ENCODE measurements at regions not wholly inside any gene's neighbourhood (a gene's known extent, or its start where the extent isn't known, plus 50 kb on each side); places are given as distances from the start of the nearest gene placed in this dataset.

GRCh38 chr18:30859036-30859435 lies 183.5 kb downstream of the DSC3 start:
- Histone ChIP-seq H3K79me2 (ENCODE audit: control insufficient read depth in 1 of 2, insufficient read depth in 2 of 2, low read length in 2 of 2) (no peaks in the 10 kb centered on the region), H2BK12ac (ENCODE audit: low read depth, low read length) (no peak overlapping the region), H4K20me1 (replicated peaks in 1 of 2; ENCODE audit: control insufficient read depth in 1 of 2, insufficient read depth in 2 of 2, low read length in 2 of 2) (no peaks in the 10 kb centered on the region), H3K4ac (replicated peaks; ENCODE audit: insufficient read length, low read depth, low read length) (peak overlapping the region; percentile 27), H3K27me3 (replicated peaks in 1 of 4; ENCODE audit: control insufficient read depth in 3 of 4, extremely low read depth in 1 of 4, insufficient read depth in 3 of 4, low read length in 3 of 4) (no peaks in the 10 kb centered on the region), H4K8ac (ENCODE audit: extremely low read depth, insufficient read depth, low read length) (no peak overlapping the region), H3K23me2 (ENCODE audit: low read depth, low read length) (no peaks in the 10 kb centered on the region), H2AK5ac (ENCODE audit: low read depth, low read length) (no peak overlapping the region), H3K23ac (ENCODE audit: insufficient read length) (no peak overlapping the region), H3K4me2 (ENCODE audit: insufficient read depth in 1 of 2, low read depth in 2 of 2, low read length in 2 of 2) (no peak overlapping the region), H3K56ac (replicated peaks; ENCODE audit: insufficient read length, low read depth, low read length) (no peak overlapping the region), H3K27ac (ENCODE audit: low read depth, low read length) (no peak overlapping the region), H4K91ac (replicated peaks; ENCODE audit: insufficient read length, low read length) (no peak overlapping the region), H2AFZ (ENCODE audit: low read length) (no peak overlapping the region), H2BK120ac (replicated peaks; ENCODE audit: low read depth, low read length) (no peak overlapping the region), H3K4me1 (replicated peaks in 1 of 4; ENCODE audit: control insufficient read depth in 3 of 4, insufficient read depth in 4 of 4, low read length in 3 of 4) (no peaks in the 10 kb centered on the region; a peak in 1 of 7 replicates), H4K5ac (ENCODE audit: insufficient read length, low read depth, low read length) (no peak overlapping the region), H3K9me3 (ENCODE audit: insufficient read depth in 2 of 2, low read depth in 1 of 2, low read length in 1 of 2) (no peaks in the 10 kb centered on the region), H3K4me3 (ENCODE audit: extremely low read depth in 1 of 4, insufficient read depth in 2 of 4, low read depth in 3 of 4, low read length in 4 of 4) (no peak overlapping the region), H2BK20ac (ENCODE audit: low read length) (no peak overlapping the region), H3K79me1 (ENCODE audit: low read depth, low read length) (no peaks in the 10 kb centered on the region), H3K36me3 (ENCODE audit: control insufficient read depth in 2 of 4, insufficient read depth in 4 of 4, low read length in 3 of 4) (no peaks in the 10 kb centered on the region), H2BK5ac (ENCODE audit: low read depth, low read length) (no peak overlapping the region), H2BK15ac (ENCODE audit: low read length) (no peak overlapping the region), H3K18ac (ENCODE audit: extremely low read depth, low read length) (no peak overlapping the region), H3K14ac (ENCODE audit: insufficient read length) (no peak overlapping the region), H3K9ac (replicated peaks in 1 of 4; ENCODE audit: extremely low read depth in 1 of 4, low read depth in 3 of 4, low read length in 3 of 4) (no peak overlapping the region)
- CTCF ChIA-PET (ENCODE audit: partially characterized antibody): no interaction called here
- DNase-seq (ENCODE audit: low read depth in 1 of 2, low spot score in 2 of 2) (no peak), FAIRE-seq (no peak)
- POLR2A ChIA-PET (ENCODE audit: partially characterized antibody): no interaction called here
- 89% methylated on average over 3 of the region's 3 CpGs; no CpG with 5 or more reads in 1 of the 2 experiments for WGBS, 2 experiments (ENCODE audit: extremely low coverage in 1 of 2, insufficient coverage in 1 of 2, insufficient read length in 1 of 2, insufficient replicate concordance in 2 of 2, low coverage in 1 of 2, low lambda C conversion rate in 2 of 2, missing lambda C conversion rate in 1 of 2)
- TF ChIP-seq JUN (IDR thresholded peaks at IDR 0.05; ENCODE audit: low read depth, low read length): no peak
- no peak for TF ChIP-seq KDM4A (IDR thresholded peaks at IDR 0.05; ENCODE audit: low read depth, low read length, severe bottlenecking)
- TF ChIP-seq CREB1 (IDR thresholded peaks at IDR 0.05): no peak
- no peak for TF ChIP-seq MAX (IDR thresholded peaks at IDR 0.05)
- no peak for TF ChIP-seq EP300 (IDR thresholded peaks at IDR 0.05; ENCODE audit: borderline replicate concordance in 1 of 2, low read depth in 2 of 2, low read length in 2 of 2)
- TF ChIP-seq BACH1 (IDR thresholded peaks at IDR 0.05; ENCODE audit: low read length): no peak
- TF ChIP-seq EGR1 (IDR thresholded peaks at IDR 0.05; ENCODE audit: borderline replicate concordance, low read depth, low read length): no peak
- no peak for TF ChIP-seq SP2 (IDR thresholded peaks at IDR 0.05; ENCODE audit: low read length)
- TF ChIP-seq SAP30 (IDR thresholded peaks at IDR 0.05; ENCODE audit: insufficient read depth, insufficient replicate concordance, low read length): no peak
- no peak for TF ChIP-seq CBX8 (IDR thresholded peaks at IDR 0.05; ENCODE audit: borderline replicate concordance, low read depth, low read length)
- no peak for TF ChIP-seq ATF2 (IDR thresholded peaks at IDR 0.05; ENCODE audit: low read length)
- TF ChIP-seq TAF7 (optimal IDR thresholded peaks at IDR 0.05; ENCODE audit: borderline replicate concordance, low read depth, low read length): no peak
- no peak for TF ChIP-seq TBP (IDR thresholded peaks at IDR 0.05; ENCODE audit: low read depth, low read length)
- no peak for TF ChIP-seq RBBP5 (IDR thresholded peaks at IDR 0.05; ENCODE audit: borderline replicate concordance, low read depth, low read length)
